Thoracic aorta (tissue), 2 donors: ENCODE measurements at regions not wholly inside any gene's neighbourhood (a gene's known extent, or its start where the extent isn't known, plus 50 kb on each side); places are given as distances from the start of the nearest gene placed in this dataset.

ENCODE experiments used
- ATAC-seq: fragments of 150-250 bp; one replicate; pipeline ENCODE4 v1.8.0; 2017; ENCODE audit warnings: low read depth; ENCODE audit not compliant: insufficient number of reproducible peaks, low FRiP score
- DNase-seq: peaks from one replicate; pipeline ENCODE4 v3.0.0-alpha.2; 2020; ENCODE audit warnings: low spot score
- H3K27ac ChIP-seq, 2 donors: fragments of 200-600 bp; sonication (generic); 1 replicate in 1 of 2; 2 replicates in 1 of 2; pipeline ENCODE4 v1.5.1; 2016; ENCODE audit warnings: mild to moderate bottlenecking in 2 of 2, moderate library complexity in 2 of 2
- H3K27me3 ChIP-seq: fragments of 200-600 bp; sonication (generic); replicated peaks from 2 replicates; pipeline ENCODE4 v1.6.0; 2016; ENCODE audit warnings: mild to moderate bottlenecking; ENCODE audit not compliant: insufficient read depth
- H3K36me3 ChIP-seq: fragments of 200-600 bp; sonication (generic); one replicate; pipeline ENCODE4 v1.5.1; 2016
- H3K4me1 ChIP-seq, 2 donors: fragments of 200-600 bp; sonication (generic); 1 replicate in 1 of 2; 2 replicates in 1 of 2; pipeline versions ENCODE4 v1.5.1 to v1.6.0; 2016; ENCODE audit warnings: low read depth in 2 of 2, mild to moderate bottlenecking in 1 of 2; ENCODE audit not compliant: control insufficient read depth in 1 of 2
- H3K4me3 ChIP-seq: fragments of 200-600 bp; sonication (generic); 2 replicates; pipeline ENCODE4 v1.5.1; 2016; ENCODE audit warnings: mild to moderate bottlenecking
- H3K9me3 ChIP-seq: fragments of 200-600 bp; sonication (generic); 2 replicates; pipeline ENCODE4 v1.5.1; 2016
- TF ChIP-seq, protein P1 (sequence below): fragments of 200-600 bp; sonication (generic); IDR thresholded peaks from one replicate; pipeline ENCODE4 v1.5.1; 2019; ENCODE audit warnings: antibody characterized with exemption

DNA sequence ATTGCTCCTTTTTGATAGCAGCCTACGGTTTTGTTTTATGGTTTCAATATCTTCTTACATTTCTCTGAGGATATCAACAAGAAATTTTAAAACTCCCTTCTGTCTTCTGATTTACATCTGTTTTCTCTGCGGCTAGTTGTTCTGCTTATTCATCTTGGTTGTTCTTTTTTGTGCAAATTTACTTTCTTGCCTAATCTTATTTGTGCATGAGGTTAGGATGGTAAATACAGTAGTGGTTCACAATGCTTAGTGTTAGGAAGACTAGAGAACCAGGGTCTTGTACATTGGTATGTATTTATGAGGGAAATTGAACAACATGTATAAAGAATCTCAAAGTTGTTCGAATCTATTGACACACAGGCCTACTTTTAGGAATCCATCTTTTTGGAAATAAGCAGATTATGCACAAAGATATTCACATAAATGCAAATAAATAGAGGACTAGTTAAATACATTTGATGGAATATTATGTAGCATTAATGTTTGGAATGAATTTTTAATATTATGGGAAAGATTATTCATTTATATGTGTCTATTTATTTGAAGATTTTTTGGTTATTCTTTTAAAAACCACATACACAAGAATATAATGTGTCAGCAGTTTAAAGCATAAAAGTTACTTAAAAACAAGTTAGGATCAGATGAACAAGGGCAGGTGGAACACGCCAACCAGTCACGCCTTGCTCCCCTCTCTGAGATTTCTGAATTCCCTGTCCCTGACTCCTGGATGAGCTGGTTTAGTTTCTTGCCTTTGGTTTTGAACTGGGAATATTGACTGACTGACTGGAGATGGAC is 51.4 kb upstream of the RFC3 start:
- ATAC-seq (no peak), DNase-seq (no peak)
- Histone ChIP-seq H3K4me3 (no peak overlapping the region), H3K4me1 (no peaks in the 10 kb centered on the region), H3K27ac (no peak overlapping the region), H3K27me3 (no peaks in the 10 kb centered on the region), H3K9me3 (no peaks in the 10 kb centered on the region), H3K36me3 (no peaks in the 10 kb centered on the region)
- TF ChIP-seq, protein P1, sequence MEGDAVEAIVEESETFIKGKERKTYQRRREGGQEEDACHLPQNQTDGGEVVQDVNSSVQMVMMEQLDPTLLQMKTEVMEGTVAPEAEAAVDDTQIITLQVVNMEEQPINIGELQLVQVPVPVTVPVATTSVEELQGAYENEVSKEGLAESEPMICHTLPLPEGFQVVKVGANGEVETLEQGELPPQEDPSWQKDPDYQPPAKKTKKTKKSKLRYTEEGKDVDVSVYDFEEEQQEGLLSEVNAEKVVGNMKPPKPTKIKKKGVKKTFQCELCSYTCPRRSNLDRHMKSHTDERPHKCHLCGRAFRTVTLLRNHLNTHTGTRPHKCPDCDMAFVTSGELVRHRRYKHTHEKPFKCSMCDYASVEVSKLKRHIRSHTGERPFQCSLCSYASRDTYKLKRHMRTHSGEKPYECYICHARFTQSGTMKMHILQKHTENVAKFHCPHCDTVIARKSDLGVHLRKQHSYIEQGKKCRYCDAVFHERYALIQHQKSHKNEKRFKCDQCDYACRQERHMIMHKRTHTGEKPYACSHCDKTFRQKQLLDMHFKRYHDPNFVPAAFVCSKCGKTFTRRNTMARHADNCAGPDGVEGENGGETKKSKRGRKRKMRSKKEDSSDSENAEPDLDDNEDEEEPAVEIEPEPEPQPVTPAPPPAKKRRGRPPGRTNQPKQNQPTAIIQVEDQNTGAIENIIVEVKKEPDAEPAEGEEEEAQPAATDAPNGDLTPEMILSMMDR = no peak

DNA sequence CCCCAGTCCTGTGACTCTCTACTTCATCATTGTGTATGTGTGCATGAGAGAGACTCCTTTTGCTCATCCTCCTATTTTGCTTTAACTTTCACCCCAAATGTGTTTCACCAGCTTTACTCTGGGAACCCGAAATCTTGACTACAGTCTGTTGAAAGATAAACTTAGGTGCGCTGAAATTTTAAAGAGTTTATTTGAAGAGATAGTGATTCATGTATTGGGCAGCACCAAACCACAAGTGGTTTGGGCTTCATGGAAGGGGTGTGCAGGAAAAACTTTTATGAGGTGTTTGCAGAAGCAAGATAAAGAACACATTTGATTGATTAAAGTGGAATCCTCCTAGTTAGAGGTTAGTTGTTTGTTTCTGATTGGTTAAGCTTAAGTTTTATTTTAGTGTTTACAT is 50.8 kb upstream of the RFC3 start:
- no peak overlapping the region for H3K27ac ChIP-seq
- no peaks in the 10 kb centered on the region for H3K36me3 ChIP-seq
- TF ChIP-seq, protein P1 = no peak
- no peak for DNase-seq
- no peaks in the 10 kb centered on the region for H3K4me1 ChIP-seq
- H3K27me3 ChIP-seq = no peaks in the 10 kb centered on the region
- ATAC-seq = no peak
- no peaks in the 10 kb centered on the region for H3K9me3 ChIP-seq
- H3K4me3 ChIP-seq = no peak overlapping the region
